ENCODE measurements at regions not wholly inside any gene's neighbourhood (a gene's known extent, or its start where the extent isn't known, plus 50 kb on each side); places are given as distances from the start of the nearest gene placed in this dataset.

DNA sequence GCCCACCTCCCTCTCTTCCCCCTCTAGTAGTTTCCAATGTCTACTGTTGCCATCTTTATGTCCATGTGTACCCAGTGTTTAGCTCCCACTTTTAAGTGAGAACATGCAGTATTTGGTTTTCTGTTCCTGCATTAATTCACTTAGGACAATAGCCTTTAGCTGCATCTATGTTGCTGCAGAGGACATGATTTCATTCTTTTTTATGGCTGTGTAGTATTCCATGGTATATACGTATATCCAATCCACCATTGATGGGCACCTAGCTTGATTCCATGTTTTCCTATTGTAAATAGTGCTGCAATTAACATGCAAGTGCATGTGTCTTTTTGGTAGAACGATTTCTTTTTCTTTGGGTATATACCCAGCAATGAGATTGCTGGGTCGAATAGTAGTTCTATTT is 170.4 kb downstream of the NOC3L start:
- no peaks in the 10 kb centered on the region for H3K27me3 ChIP-seq (ENCODE audit: control insufficient read depth, insufficient read depth)
- H3K4me1 ChIP-seq (ENCODE audit: control insufficient read depth, insufficient read depth, low read length) = no peaks in the 10 kb centered on the region
- intact Hi-C loops (cut with DNase I) = no loop called here
- H3K4me3 ChIP-seq (ENCODE audit: low read length) = no peak overlapping the region
- DNase-seq (no peak), ATAC-seq (no peak)
- H3K9me3 ChIP-seq (ENCODE audit: control insufficient read depth, low read length) = no peaks in the 10 kb centered on the region
- H3K27ac ChIP-seq (ENCODE audit: low read length) = no peak overlapping the region
- WGBS = 84% methylated on average over 3 of the region's 3 CpGs

GRCh38 chr10:94192974-94193373 is 169.8 kb downstream of the NOC3L start:
- DNase-seq (no peak), ATAC-seq (peak in 1 of 2 donors; percentile 16)
- intact Hi-C loops (cut with DNase I) = no loop called here
- Histone ChIP-seq H3K27me3 (ENCODE audit: control insufficient read depth, insufficient read depth) (no peaks in the 10 kb centered on the region), H3K4me1 (ENCODE audit: control insufficient read depth, insufficient read depth, low read length) (no peaks in the 10 kb centered on the region), H3K4me3 (ENCODE audit: low read length) (no peak overlapping the region), H3K9me3 (ENCODE audit: control insufficient read depth, low read length) (no peaks in the 10 kb centered on the region), H3K27ac (ENCODE audit: low read length) (no peak overlapping the region)
- WGBS = 88% methylated on average over 1 of the region's 1 CpG

GRCh38 chr10:94193466-94193924 is 169.2 kb downstream of the NOC3L start:
- no peak for DNase-seq
- no peak overlapping the region for H3K4me3 ChIP-seq (ENCODE audit: low read length)
- 35% methylated on average over 4 of the region's 4 CpGs for WGBS
- H3K27ac ChIP-seq (ENCODE audit: low read length) = no peak overlapping the region
- no peaks in the 10 kb centered on the region for H3K4me1 ChIP-seq (ENCODE audit: control insufficient read depth, insufficient read depth, low read length)
- intact Hi-C loops (cut with DNase I) = no loop called here
- H3K9me3 ChIP-seq (ENCODE audit: control insufficient read depth, low read length) = no peaks in the 10 kb centered on the region
- no peaks in the 10 kb centered on the region for H3K27me3 ChIP-seq (ENCODE audit: control insufficient read depth, insufficient read depth)
- peak; percentile 26 to 40 for ATAC-seq

- no peak overlapping the region for H3K4me3 ChIP-seq (ENCODE audit: low read length)
- H3K27me3 ChIP-seq (ENCODE audit: control insufficient read depth, insufficient read depth) = no peaks in the 10 kb centered on the region
- H3K27ac ChIP-seq (ENCODE audit: low read length) = no peak overlapping the region
- DNase-seq = no peak
- 35% methylated on average over 1 of the region's 1 CpG for WGBS
- intact Hi-C loops (cut with DNase I) = no loop called here
- no peaks in the 10 kb centered on the region for H3K9me3 ChIP-seq (ENCODE audit: control insufficient read depth, low read length)
- no peaks in the 10 kb centered on the region for H3K4me1 ChIP-seq (ENCODE audit: control insufficient read depth, insufficient read depth, low read length)
- ATAC-seq = peak; percentile 33 to 59
These were observed 168.5 kb downstream of the NOC3L start for GRCh38 chr10:94194256-94194655.

GRCh38 chr10:94197241-94197640 is 165.5 kb downstream of the NOC3L start:
- DNase-seq (no peak), ATAC-seq (no peak)
- Histone ChIP-seq H3K9me3 (ENCODE audit: control insufficient read depth, low read length) (no peaks in the 10 kb centered on the region), H3K27ac (ENCODE audit: low read length) (no peak overlapping the region), H3K4me3 (ENCODE audit: low read length) (no peak overlapping the region), H3K4me1 (ENCODE audit: control insufficient read depth, insufficient read depth, low read length) (no peaks in the 10 kb centered on the region), H3K27me3 (ENCODE audit: control insufficient read depth, insufficient read depth) (no peaks in the 10 kb centered on the region)
- intact Hi-C loops (cut with DNase I) = no loop called here

DNA sequence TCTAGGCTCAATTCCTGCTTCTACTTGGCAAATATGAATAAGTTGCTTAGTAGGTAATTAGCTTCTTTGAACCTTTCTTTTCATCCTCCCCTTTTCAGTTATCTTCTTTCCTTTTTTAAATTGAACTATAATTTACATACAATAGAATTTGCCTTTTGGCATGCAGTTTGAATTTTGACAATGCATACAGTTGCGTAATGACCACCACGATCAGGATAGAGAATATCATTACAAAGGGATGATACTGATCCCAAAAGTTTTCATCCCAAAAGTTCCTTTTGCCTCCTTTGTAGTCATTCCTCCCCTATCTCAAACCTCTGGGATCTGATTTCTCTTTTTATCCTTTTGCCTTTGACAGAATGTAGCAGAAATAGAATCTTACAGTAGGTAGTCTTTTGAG is 164.4 kb downstream of the NOC3L start:
- intact Hi-C loops (cut with DNase I) = no loop called here
- H3K4me3 ChIP-seq (ENCODE audit: low read length) = no peak overlapping the region
- DNase-seq (no peak), ATAC-seq (no peak)
- WGBS = 74% methylated on average over 2 of the region's 2 CpGs
- no peaks in the 10 kb centered on the region for H3K9me3 ChIP-seq (ENCODE audit: control insufficient read depth, low read length)
- no peak overlapping the region for H3K27ac ChIP-seq (ENCODE audit: low read length)
- no peaks in the 10 kb centered on the region for H3K4me1 ChIP-seq (ENCODE audit: control insufficient read depth, insufficient read depth, low read length)
- H3K27me3 ChIP-seq (ENCODE audit: control insufficient read depth, insufficient read depth) = no peaks in the 10 kb centered on the region

- 73% methylated on average over 5 of the region's 5 CpGs for WGBS
- Histone ChIP-seq H3K9me3 (ENCODE audit: control insufficient read depth, low read length) (no peaks in the 10 kb centered on the region), H3K4me1 (ENCODE audit: control insufficient read depth, insufficient read depth, low read length) (no peaks in the 10 kb centered on the region)
These were observed 163.2 kb downstream of the NOC3L start for GRCh38 chr10:94199565-94199964.

GRCh38 chr10:94200146-94200837 is 162.4 kb downstream of the NOC3L start:
- 61% methylated on average over 2 of the region's 2 CpGs for WGBS
- DNase-seq (no peak), ATAC-seq (no peak)
- no peaks in the 10 kb centered on the region for H3K27me3 ChIP-seq (ENCODE audit: control insufficient read depth, insufficient read depth)
- no peak overlapping the region for H3K4me3 ChIP-seq (ENCODE audit: low read length)
- intact Hi-C loops (cut with DNase I) = no loop called here
- no peaks in the 10 kb centered on the region for H3K9me3 ChIP-seq (ENCODE audit: control insufficient read depth, low read length)
- H3K4me1 ChIP-seq (ENCODE audit: control insufficient read depth, insufficient read depth, low read length) = no peaks in the 10 kb centered on the region
- no peak overlapping the region for H3K27ac ChIP-seq (ENCODE audit: low read length)

More at GRCh38 chr10:94199565-94199964, 163.2 kb downstream of the NOC3L start:
- DNase-seq = no peak
- Histone ChIP-seq H3K4me3 (ENCODE audit: low read length) (no peak overlapping the region), H3K27me3 (ENCODE audit: control insufficient read depth, insufficient read depth) (no peaks in the 10 kb centered on the region), H3K27ac (ENCODE audit: low read length) (no peak overlapping the region)
- no peak for ATAC-seq
- intact Hi-C loops (cut with DNase I) = no loop called here

DNA sequence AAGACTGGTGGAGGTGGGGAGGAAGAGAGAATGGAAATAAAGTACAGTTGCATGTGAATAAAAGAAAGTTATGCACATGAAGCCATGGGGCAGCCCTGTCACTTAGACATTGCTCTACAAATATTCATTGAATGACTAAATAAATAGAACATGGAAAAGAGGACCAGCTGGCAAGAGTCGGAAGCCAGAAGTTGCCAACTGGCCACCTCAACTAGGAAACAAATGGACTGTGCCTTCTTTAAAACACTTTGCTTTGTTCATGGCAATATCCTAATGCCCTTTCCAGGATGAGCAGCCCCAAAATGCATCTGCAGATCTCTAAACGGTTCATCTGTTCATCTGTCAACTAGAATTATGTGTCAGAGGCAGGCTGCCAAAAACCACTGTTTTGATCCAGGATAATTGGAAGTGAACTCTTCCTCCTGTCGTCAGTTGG is 157.3 kb downstream of the NOC3L start:
- Histone ChIP-seq H3K4me3 (ENCODE audit: low read length) (no peak overlapping the region), H3K4me1 (ENCODE audit: control insufficient read depth, insufficient read depth, low read length) (peaks cover under 1% of the 10 kb centered on the region), H3K27ac (ENCODE audit: low read length) (no peak overlapping the region), H3K9me3 (ENCODE audit: control insufficient read depth, low read length) (no peaks in the 10 kb centered on the region), H3K27me3 (ENCODE audit: control insufficient read depth, insufficient read depth) (no peaks in the 10 kb centered on the region)
- 34% methylated on average over 3 of the region's 3 CpGs for WGBS
- intact Hi-C loops (cut with DNase I) = no loop called here
- no peak for ATAC-seq
- DNase-seq = peak in 1 of 3 donors; percentile 48

- intact Hi-C loops (cut with DNase I) = no loop called here
- DNase-seq (no peak), ATAC-seq (no peak)
- Histone ChIP-seq H3K4me1 (ENCODE audit: control insufficient read depth, insufficient read depth, low read length) (peaks cover 8% of the 10 kb centered on the region), H3K9me3 (ENCODE audit: control insufficient read depth, low read length) (no peaks in the 10 kb centered on the region), H3K27ac (ENCODE audit: low read length) (no peak overlapping the region), H3K27me3 (ENCODE audit: control insufficient read depth, insufficient read depth) (no peaks in the 10 kb centered on the region), H3K4me3 (ENCODE audit: low read length) (no peak overlapping the region)
- 49% methylated on average over 2 of the region's 2 CpGs for WGBS
These were observed 156.6 kb downstream of the NOC3L start for GRCh38 chr10:94206176-94206575.

GRCh38 chr10:94208315-94208714 is 154.4 kb downstream of the NOC3L start:
- ATAC-seq (no peak), DNase-seq (no peak)
- Histone ChIP-seq H3K27me3 (ENCODE audit: control insufficient read depth, insufficient read depth) (no peaks in the 10 kb centered on the region), H3K4me1 (ENCODE audit: control insufficient read depth, insufficient read depth, low read length) (peaks cover 8% of the 10 kb centered on the region), H3K9me3 (ENCODE audit: control insufficient read depth, low read length) (no peaks in the 10 kb centered on the region), H3K27ac (ENCODE audit: low read length) (no peak overlapping the region), H3K4me3 (ENCODE audit: low read length) (no peak overlapping the region)
- intact Hi-C loops (cut with DNase I) = no loop called here
- 78% methylated on average over 1 of the region's 1 CpG for WGBS

Data from right cardiac atrium (tissue), 5 donors.